ENCODE measurements at regions not wholly inside any gene's neighbourhood (a gene's known extent, or its start where the extent isn't known, plus 50 kb on each side); places are given as distances from the start of the nearest gene placed in this dataset.

DNA sequence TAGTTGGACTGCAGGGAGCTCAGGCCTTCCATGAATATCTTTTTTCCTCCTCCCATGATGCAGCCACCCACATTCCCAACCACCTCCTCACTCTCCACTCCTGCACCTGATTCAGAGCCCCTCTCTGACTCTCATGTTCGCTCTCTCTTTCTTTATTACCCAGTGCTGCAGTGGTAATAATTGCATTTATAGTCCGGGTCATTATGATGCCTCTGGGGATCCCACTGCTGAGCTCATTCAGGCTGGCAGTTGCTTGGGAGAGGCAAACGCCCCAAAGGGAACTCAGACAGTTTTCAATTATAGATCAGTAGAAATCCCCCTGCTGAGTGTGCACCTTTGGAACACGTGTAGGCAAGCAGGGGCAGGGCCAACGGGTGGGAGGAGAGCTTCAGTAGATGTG lies 953.0 kb downstream of the GRID1 start:
- H3K27me3 ChIP-seq (ENCODE audit: insufficient read depth, low read length) = no peaks in the 10 kb centered on the region
- WGBS (ENCODE audit: extremely low coverage, insufficient coverage, insufficient read length) = no CpG with 5 or more reads among the region's 5 CpGs

DNA sequence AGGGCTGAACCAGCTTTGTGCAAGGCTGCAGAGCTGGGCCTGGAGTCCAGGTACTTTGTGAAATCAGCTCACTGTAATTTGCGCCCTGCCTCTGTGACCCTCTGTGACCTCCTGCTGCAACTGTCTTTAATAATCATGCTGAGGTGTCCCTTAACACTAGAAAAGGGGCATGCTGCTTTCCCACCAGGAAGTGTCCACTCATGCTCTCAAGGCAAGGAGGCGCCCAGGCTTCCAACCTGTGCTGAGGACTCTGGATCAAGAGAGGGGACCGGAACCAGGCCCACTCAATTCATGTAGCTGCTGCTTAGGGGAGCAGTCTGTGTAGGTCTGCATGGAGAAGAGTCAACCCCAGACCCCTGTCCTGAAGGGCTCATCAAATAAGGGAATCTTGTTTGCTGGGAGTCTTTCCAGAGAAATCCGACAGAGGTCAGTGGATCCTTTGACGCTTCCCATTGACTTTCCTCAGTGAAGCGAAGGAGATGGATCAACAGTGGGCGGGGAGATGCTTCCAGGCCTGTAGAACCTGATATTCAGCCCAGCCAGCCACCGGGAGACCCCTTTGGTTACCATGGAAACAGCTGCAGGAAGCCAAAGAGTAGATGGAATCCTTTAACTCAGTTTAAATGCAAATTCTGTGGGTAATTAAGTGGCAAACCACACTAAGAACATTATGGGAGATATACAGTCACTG lies 945.9 kb downstream of the GRID1 start:
- Histone ChIP-seq H3K14ac (ENCODE audit: low read length) (no peak overlapping the region), H3K18ac (ENCODE audit: low read length) (no peak overlapping the region), H2AFZ (ENCODE audit: insufficient read depth, low read length, poor library complexity) (no peak overlapping the region), H3K36me3 (ENCODE audit: control insufficient read depth in 1 of 2, insufficient read depth in 2 of 2, low read length in 2 of 2) (no peaks in the 10 kb centered on the region), H4K12ac (ENCODE audit: low read depth, low read length) (no peak overlapping the region), H4K91ac (ENCODE audit: low read depth, low read length) (no peak overlapping the region), H3K9ac (ENCODE audit: low read length) (no peak overlapping the region), H3K79me2 (ENCODE audit: control insufficient read depth, insufficient read depth, low read length, poor library complexity) (no peaks in the 10 kb centered on the region), H3K4me1 (ENCODE audit: control insufficient read depth in 1 of 2, insufficient read depth in 2 of 2, low read length in 2 of 2) (peaks cover 3 to 4% of the 10 kb centered on the region in 2 experiments), H3K27ac (ENCODE audit: low read depth, low read length) (no peak overlapping the region), H3K9me3 (ENCODE audit: insufficient read depth, low read depth, low read length) (no peaks in the 10 kb centered on the region), H2BK120ac (ENCODE audit: insufficient read depth, low read length, poor library complexity) (no peak overlapping the region), H2AK5ac (ENCODE audit: low read length) (no peak overlapping the region), H3K4ac (ENCODE audit: low read depth, low read length) (no peak overlapping the region), H2BK12ac (ENCODE audit: low read length) (no peak overlapping the region), H2BK5ac (ENCODE audit: low read depth, low read length, poor library complexity) (no peak overlapping the region), H4K8ac (ENCODE audit: low read depth, low read length) (no peak overlapping the region), H3K4me3 (ENCODE audit: low read depth, low read length) (no peak overlapping the region), H3K27me3 (ENCODE audit: insufficient read depth, low read length) (no peaks in the 10 kb centered on the region), H3K23ac (ENCODE audit: low read length) (no peak overlapping the region), H3K79me1 (ENCODE audit: low read length) (no peaks in the 10 kb centered on the region), H3K4me2 (ENCODE audit: low read length) (no peak overlapping the region)
- no CpG with 5 or more reads among the region's 8 CpGs for WGBS (ENCODE audit: extremely low coverage, insufficient coverage, insufficient read length)
- DNase-seq = peak in 1 of 2 donors; percentile 21

More for the DNA sequence above, 953.0 kb downstream of the GRID1 start:
- Histone ChIP-seq H3K9me3 (ENCODE audit: insufficient read depth, low read depth, low read length) (no peaks in the 10 kb centered on the region), H3K14ac (ENCODE audit: low read length) (no peak overlapping the region), H3K79me2 (ENCODE audit: control insufficient read depth, insufficient read depth, low read length, poor library complexity) (no peaks in the 10 kb centered on the region), H3K36me3 (ENCODE audit: control insufficient read depth in 1 of 2, insufficient read depth in 2 of 2, low read length in 2 of 2) (no peaks in the 10 kb centered on the region), H3K4me3 (ENCODE audit: low read depth, low read length) (no peak overlapping the region), H3K27ac (ENCODE audit: low read depth, low read length) (no peak overlapping the region), H3K9ac (ENCODE audit: low read length) (no peak overlapping the region), H2BK5ac (ENCODE audit: low read depth, low read length, poor library complexity) (no peak overlapping the region), H4K91ac (ENCODE audit: low read depth, low read length) (no peak overlapping the region), H2AFZ (ENCODE audit: insufficient read depth, low read length, poor library complexity) (no peak overlapping the region), H3K4ac (ENCODE audit: low read depth, low read length) (no peak overlapping the region), H2BK120ac (ENCODE audit: insufficient read depth, low read length, poor library complexity) (no peak overlapping the region), H3K18ac (ENCODE audit: low read length) (no peak overlapping the region), H4K8ac (ENCODE audit: low read depth, low read length) (no peak overlapping the region), H3K79me1 (ENCODE audit: low read length) (no peaks in the 10 kb centered on the region), H3K4me2 (ENCODE audit: low read length) (no peak overlapping the region), H3K4me1 (ENCODE audit: control insufficient read depth in 1 of 2, insufficient read depth in 2 of 2, low read length in 2 of 2) (no peaks in the 10 kb centered on the region), H2BK12ac (ENCODE audit: low read length) (no peak overlapping the region), H2AK5ac (ENCODE audit: low read length) (no peak overlapping the region), H4K12ac (ENCODE audit: low read depth, low read length) (no peak overlapping the region), H3K23ac (ENCODE audit: low read length) (no peak overlapping the region)
- DNase-seq = no peak

DNA sequence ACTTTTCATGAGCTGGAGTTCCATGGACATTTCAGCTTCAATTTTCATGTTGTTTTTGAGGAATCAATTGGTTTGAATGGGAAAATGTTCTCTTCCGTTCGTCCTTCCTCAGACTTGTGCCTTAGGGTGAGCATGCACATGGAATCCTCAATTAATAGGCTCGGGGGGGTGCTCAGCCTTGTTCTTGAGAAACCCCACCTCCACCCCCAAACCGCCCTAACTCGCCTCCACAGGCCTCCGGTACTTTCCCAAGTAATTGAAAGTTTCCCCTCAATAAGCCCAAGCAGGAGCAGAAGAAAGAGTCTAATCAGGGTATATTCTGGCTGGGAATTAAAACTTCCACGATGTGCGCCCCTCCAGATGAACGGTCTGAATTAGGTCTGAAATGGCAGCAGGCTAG lies 945.2 kb downstream of the GRID1 start:
- Histone ChIP-seq H3K27ac (ENCODE audit: low read depth, low read length) (no peak overlapping the region), H2BK120ac (ENCODE audit: insufficient read depth, low read length, poor library complexity) (no peak overlapping the region), H4K8ac (ENCODE audit: low read depth, low read length) (no peak overlapping the region), H2BK12ac (ENCODE audit: low read length) (no peak overlapping the region), H3K23ac (ENCODE audit: low read length) (no peak overlapping the region), H3K4ac (ENCODE audit: low read depth, low read length) (no peak overlapping the region), H3K79me2 (ENCODE audit: control insufficient read depth, insufficient read depth, low read length, poor library complexity) (no peaks in the 10 kb centered on the region), H3K27me3 (ENCODE audit: insufficient read depth, low read length) (no peaks in the 10 kb centered on the region), H3K14ac (ENCODE audit: low read length) (no peak overlapping the region), H3K4me2 (ENCODE audit: low read length) (no peak overlapping the region), H3K4me1 (ENCODE audit: control insufficient read depth in 1 of 2, insufficient read depth in 2 of 2, low read length in 2 of 2) (peaks cover 3 to 4% of the 10 kb centered on the region in 2 experiments), H4K91ac (ENCODE audit: low read depth, low read length) (no peak overlapping the region), H3K36me3 (ENCODE audit: control insufficient read depth in 1 of 2, insufficient read depth in 2 of 2, low read length in 2 of 2) (no peaks in the 10 kb centered on the region), H4K12ac (ENCODE audit: low read depth, low read length) (no peak overlapping the region), H3K4me3 (ENCODE audit: low read depth, low read length) (no peak overlapping the region), H2AFZ (ENCODE audit: insufficient read depth, low read length, poor library complexity) (no peak overlapping the region), H3K79me1 (ENCODE audit: low read length) (no peaks in the 10 kb centered on the region), H3K9me3 (ENCODE audit: insufficient read depth, low read depth, low read length) (no peaks in the 10 kb centered on the region), H3K9ac (ENCODE audit: low read length) (no peak overlapping the region), H2BK5ac (ENCODE audit: low read depth, low read length, poor library complexity) (no peak overlapping the region), H2AK5ac (ENCODE audit: low read length) (no peak overlapping the region), H3K18ac (ENCODE audit: low read length) (no peak overlapping the region)
- no peak for DNase-seq
- WGBS (ENCODE audit: extremely low coverage, insufficient coverage, insufficient read length) = no CpG with 5 or more reads among the region's 9 CpGs

DNA sequence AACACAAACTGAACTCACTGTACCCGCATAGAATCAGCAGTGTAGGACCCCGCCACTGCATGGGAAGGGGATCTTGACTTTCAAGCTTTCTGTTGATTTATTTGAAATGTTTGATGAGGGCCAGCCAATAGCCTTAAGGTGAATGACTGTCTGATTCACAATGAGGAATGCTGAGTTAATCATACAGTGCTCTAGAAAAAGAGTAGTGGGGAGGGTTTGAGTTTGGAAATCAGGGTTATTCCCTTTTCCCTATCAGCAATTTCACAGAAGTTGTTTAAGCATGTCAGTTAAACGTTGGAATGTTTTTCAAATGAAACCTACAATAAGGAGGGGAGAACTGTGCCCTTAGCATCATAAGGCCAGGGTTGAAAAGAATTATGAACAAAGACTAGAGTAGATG lies 937.5 kb downstream of the GRID1 start:
- no peak overlapping the region for H2AK5ac ChIP-seq (ENCODE audit: low read length)
- no CpG with 5 or more reads among the region's 3 CpGs for WGBS (ENCODE audit: extremely low coverage, insufficient coverage, insufficient read length)

More for the DNA sequence above, 937.5 kb downstream of the GRID1 start:
- H3K4ac ChIP-seq (ENCODE audit: low read depth, low read length) = no peak overlapping the region
- H4K12ac ChIP-seq (ENCODE audit: low read depth, low read length) = no peak overlapping the region
- peak; percentile 12 to 43 for DNase-seq
- no peak overlapping the region for H3K14ac ChIP-seq (ENCODE audit: low read length)
- H3K27me3 ChIP-seq (ENCODE audit: insufficient read depth, low read length) = no peaks in the 10 kb centered on the region
- no peak overlapping the region for H4K91ac ChIP-seq (ENCODE audit: low read depth, low read length)
- H3K23ac ChIP-seq (ENCODE audit: low read length) = no peak overlapping the region
- no peak overlapping the region for H2AFZ ChIP-seq (ENCODE audit: insufficient read depth, low read length, poor library complexity)
- no peak overlapping the region for H3K4me3 ChIP-seq (ENCODE audit: low read depth, low read length)
- H4K8ac ChIP-seq (ENCODE audit: low read depth, low read length) = no peak overlapping the region
- H3K18ac ChIP-seq (ENCODE audit: low read length) = no peak overlapping the region
- H3K79me1 ChIP-seq (ENCODE audit: low read length) = no peaks in the 10 kb centered on the region
- H3K9ac ChIP-seq (ENCODE audit: low read length) = no peak overlapping the region
- H3K36me3 ChIP-seq (ENCODE audit: control insufficient read depth in 1 of 2, insufficient read depth in 2 of 2, low read length in 2 of 2) = no peaks in the 10 kb centered on the region
- no peaks in the 10 kb centered on the region for H3K79me2 ChIP-seq (ENCODE audit: control insufficient read depth, insufficient read depth, low read length, poor library complexity)
- H3K4me2 ChIP-seq (ENCODE audit: low read length) = no peak overlapping the region
- H3K27ac ChIP-seq (ENCODE audit: low read depth, low read length) = no peak overlapping the region
- H3K9me3 ChIP-seq (ENCODE audit: insufficient read depth, low read depth, low read length) = peaks cover 2% of the 10 kb centered on the region
- no peak overlapping the region for H2BK120ac ChIP-seq (ENCODE audit: insufficient read depth, low read length, poor library complexity)
- H2BK12ac ChIP-seq (ENCODE audit: low read length) = no peak overlapping the region
- no peak overlapping the region for H2BK5ac ChIP-seq (ENCODE audit: low read depth, low read length, poor library complexity)
- H3K4me1 ChIP-seq (ENCODE audit: control insufficient read depth in 1 of 2, insufficient read depth in 2 of 2, low read length in 2 of 2) = no peaks in the 10 kb centered on the region
